IPS-NIHi11 (cell line): ENCODE measurements at regions not wholly inside any gene's neighbourhood (a gene's known extent, or its start where the extent isn't known, plus 50 kb on each side); places are given as distances from the start of the nearest gene placed in this dataset.

Source experiments
- DNase-seq: peaks from one replicate; pipeline ENCODE4 v3.0.0; 2012; ENCODE audit warnings: mixed read lengths, low spot score

- no peak for DNase-seq
Measured at GRCh38 chr17:13405080-13405479, 196.6 kb downstream of the HS3ST3A1 start.

- no peak for DNase-seq
Measured at GRCh38 chr17:13403982-13404946, 197.5 kb downstream of the HS3ST3A1 start.

- no peak for DNase-seq
Measured at GRCh38 chr17:13400491-13400890, 201.2 kb downstream of the HS3ST3A1 start.

- no peak for DNase-seq
Measured at GRCh38 chr17:13398853-13399252, 202.9 kb downstream of the HS3ST3A1 start.

GRCh38 chr17:13398091-13398490, 203.6 kb downstream of the HS3ST3A1 start:
- DNase-seq = no peak

- no peak for DNase-seq
Measured at GRCh38 chr17:13395862-13396261, 205.9 kb downstream of the HS3ST3A1 start.

- DNase-seq = no peak
Measured at GRCh38 chr17:13395346-13395745, 206.4 kb downstream of the HS3ST3A1 start.

- no peak for DNase-seq
Measured at GRCh38 chr17:13393841-13394710, 207.7 kb downstream of the HS3ST3A1 start.

GRCh38 chr17:13387952-13388351, 213.8 kb downstream of the HS3ST3A1 start:
- no peak for DNase-seq

GRCh38 chr17:13387236-13387635, 214.5 kb downstream of the HS3ST3A1 start:
- DNase-seq = no peak

- DNase-seq = no peak
Measured at GRCh38 chr17:13385481-13385911, 216.2 kb downstream of the HS3ST3A1 start.

- no peak for DNase-seq
Measured at GRCh38 chr17:13384626-13385025, 217.1 kb downstream of the HS3ST3A1 start.

- DNase-seq = no peak
Measured at GRCh38 chr17:13378361-13378760, 223.4 kb downstream of the HS3ST3A1 start.

- no peak for DNase-seq
Measured at GRCh38 chr17:13374203-13375143, 227.3 kb downstream of the HS3ST3A1 start.

GRCh38 chr17:13372432-13372831, 229.3 kb downstream of the HS3ST3A1 start:
- DNase-seq = no peak

GRCh38 chr17:13367154-13367553, 234.6 kb downstream of the HS3ST3A1 start:
- DNase-seq = no peak

- no peak for DNase-seq
Measured at GRCh38 chr17:13365331-13365730, 236.4 kb downstream of the HS3ST3A1 start.

GRCh38 chr17:13363771-13364170, 238.0 kb downstream of the HS3ST3A1 start:
- no peak for DNase-seq

- DNase-seq = peak; percentile 11
Measured at GRCh38 chr17:13362341-13363122, 239.2 kb downstream of the HS3ST3A1 start.

- no peak for DNase-seq
Measured at GRCh38 chr17:13359774-13360173, 242.0 kb downstream of the HS3ST3A1 start.

GRCh38 chr17:13355054-13355453, 246.7 kb downstream of the HS3ST3A1 start:
- no peak for DNase-seq
